ENCODE measurements at regions not wholly inside any gene's neighbourhood (a gene's known extent, or its start where the extent isn't known, plus 50 kb on each side); places are given as distances from the start of the nearest gene placed in this dataset.
A peak's percentile ranks its signal among the peaks of the same experiment; 100 is the strongest.

- no peak overlapping the region for H3K9ac ChIP-seq
- no peak overlapping the region for H2AFZ ChIP-seq
- H3K27me3 ChIP-seq (ENCODE audit: control insufficient read depth, insufficient read depth, low read length): no peaks in the 10 kb centered on the region
- no peak overlapping the region for H3K27ac ChIP-seq
- H3K36me3 ChIP-seq (ENCODE audit: control insufficient read depth, insufficient read depth, low read length): no peaks in the 10 kb centered on the region
- peaks cover 37% of the 10 kb centered on the region for H3K4me1 ChIP-seq
- no peaks in the 10 kb centered on the region for H3K79me2 ChIP-seq
- no peak overlapping the region for H3K4me3 ChIP-seq (ENCODE audit: low read depth, low read length)
- no peak for TF ChIP-seq CTCF (IDR thresholded peaks at IDR 0.05)
- H3K9me3 ChIP-seq (ENCODE audit: control insufficient read depth, low read length): no peaks in the 10 kb centered on the region
- no peak overlapping the region for H3K4me2 ChIP-seq (ENCODE audit: low read length)
These were observed 110.7 kb upstream of the ATF7IP start for GRCh38 chr12:14254781-14255180.

GRCh38 chr12:14256121-14256520 is 109.4 kb upstream of the ATF7IP start:
- Histone ChIP-seq H3K9ac (no peak overlapping the region), H3K27ac (peak overlapping the region; percentile 93), H3K36me3 (ENCODE audit: control insufficient read depth, insufficient read depth, low read length) (no peaks in the 10 kb centered on the region), H3K9me3 (ENCODE audit: control insufficient read depth, low read length) (no peaks in the 10 kb centered on the region), H3K4me2 (ENCODE audit: low read length) (peak overlapping the region; percentile 57), H3K4me3 (ENCODE audit: low read depth, low read length) (peak overlapping the region; percentile 55), H2AFZ (peak overlapping the region; percentile 86), H3K27me3 (ENCODE audit: control insufficient read depth, insufficient read depth, low read length) (no peaks in the 10 kb centered on the region), H3K4me1 (peaks cover 47% of the 10 kb centered on the region), H3K79me2 (no peaks in the 10 kb centered on the region)
- no peak for TF ChIP-seq CTCF (IDR thresholded peaks at IDR 0.05)

DNA sequence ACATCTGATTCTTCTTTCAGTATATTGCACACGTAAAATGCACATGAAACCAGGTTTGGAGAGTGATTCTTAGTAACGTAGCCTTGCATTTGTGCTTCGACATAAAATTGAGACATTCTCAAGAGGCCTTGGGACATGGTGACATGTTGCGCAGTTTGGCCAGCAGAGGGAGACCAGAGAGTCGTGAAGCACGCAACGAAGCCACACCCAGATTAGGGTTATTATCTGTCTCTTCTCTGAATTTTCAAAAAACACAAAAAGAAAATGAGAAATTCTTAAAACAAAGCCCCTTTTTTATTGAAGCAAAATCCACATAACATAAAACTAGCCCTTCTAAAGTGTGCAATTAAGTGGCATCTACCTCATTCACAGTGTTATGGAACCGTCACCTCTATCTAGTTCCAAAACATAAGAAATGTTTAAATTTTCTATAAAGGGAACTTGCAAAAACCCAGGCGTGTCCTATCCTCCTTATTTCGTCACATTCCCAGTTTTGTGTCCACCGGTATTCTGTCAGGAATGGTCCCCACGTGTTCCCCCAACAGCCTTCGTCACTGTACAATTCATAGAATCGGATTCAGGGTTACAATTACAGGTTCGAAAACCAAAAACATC is 108.8 kb upstream of the ATF7IP start:
- H3K27me3 ChIP-seq (ENCODE audit: control insufficient read depth, insufficient read depth, low read length): no peaks in the 10 kb centered on the region
- peak overlapping the region; percentile 55 for H3K4me3 ChIP-seq (ENCODE audit: low read depth, low read length)
- H3K36me3 ChIP-seq (ENCODE audit: control insufficient read depth, insufficient read depth, low read length): no peaks in the 10 kb centered on the region
- no peaks in the 10 kb centered on the region for H3K9me3 ChIP-seq (ENCODE audit: control insufficient read depth, low read length)
- H2AFZ ChIP-seq: peak overlapping the region; percentile 86
- H3K9ac ChIP-seq: no peak overlapping the region
- TF ChIP-seq CTCF (IDR thresholded peaks at IDR 0.05): peak; percentile 84
- peak overlapping the region; percentile 57 for H3K4me2 ChIP-seq (ENCODE audit: low read length)
- peaks cover 46% of the 10 kb centered on the region for H3K4me1 ChIP-seq
- peak overlapping the region; percentile 93 for H3K27ac ChIP-seq
- no peaks in the 10 kb centered on the region for H3K79me2 ChIP-seq

- H3K4me2 ChIP-seq (ENCODE audit: low read length): peak overlapping the region; percentile 57
- TF ChIP-seq CTCF (IDR thresholded peaks at IDR 0.05): no peak
- H3K9me3 ChIP-seq (ENCODE audit: control insufficient read depth, low read length): no peaks in the 10 kb centered on the region
- no peaks in the 10 kb centered on the region for H3K27me3 ChIP-seq (ENCODE audit: control insufficient read depth, insufficient read depth, low read length)
- H3K27ac ChIP-seq: peak overlapping the region; percentile 93
- no peak overlapping the region for H3K9ac ChIP-seq
- peaks cover 48% of the 10 kb centered on the region for H3K4me1 ChIP-seq
- peak overlapping the region; percentile 86 for H2AFZ ChIP-seq
- H3K36me3 ChIP-seq (ENCODE audit: control insufficient read depth, insufficient read depth, low read length): no peaks in the 10 kb centered on the region
- H3K4me3 ChIP-seq (ENCODE audit: low read depth, low read length): peak overlapping the region; percentile 55
- H3K79me2 ChIP-seq: no peaks in the 10 kb centered on the region
These were observed 108.2 kb upstream of the ATF7IP start for GRCh38 chr12:14257303-14257733.
